ENCODE measurements at regions not wholly inside any gene's neighbourhood (a gene's known extent, or its start where the extent isn't known, plus 50 kb on each side); places are given as distances from the start of the nearest gene placed in this dataset.

DNA sequence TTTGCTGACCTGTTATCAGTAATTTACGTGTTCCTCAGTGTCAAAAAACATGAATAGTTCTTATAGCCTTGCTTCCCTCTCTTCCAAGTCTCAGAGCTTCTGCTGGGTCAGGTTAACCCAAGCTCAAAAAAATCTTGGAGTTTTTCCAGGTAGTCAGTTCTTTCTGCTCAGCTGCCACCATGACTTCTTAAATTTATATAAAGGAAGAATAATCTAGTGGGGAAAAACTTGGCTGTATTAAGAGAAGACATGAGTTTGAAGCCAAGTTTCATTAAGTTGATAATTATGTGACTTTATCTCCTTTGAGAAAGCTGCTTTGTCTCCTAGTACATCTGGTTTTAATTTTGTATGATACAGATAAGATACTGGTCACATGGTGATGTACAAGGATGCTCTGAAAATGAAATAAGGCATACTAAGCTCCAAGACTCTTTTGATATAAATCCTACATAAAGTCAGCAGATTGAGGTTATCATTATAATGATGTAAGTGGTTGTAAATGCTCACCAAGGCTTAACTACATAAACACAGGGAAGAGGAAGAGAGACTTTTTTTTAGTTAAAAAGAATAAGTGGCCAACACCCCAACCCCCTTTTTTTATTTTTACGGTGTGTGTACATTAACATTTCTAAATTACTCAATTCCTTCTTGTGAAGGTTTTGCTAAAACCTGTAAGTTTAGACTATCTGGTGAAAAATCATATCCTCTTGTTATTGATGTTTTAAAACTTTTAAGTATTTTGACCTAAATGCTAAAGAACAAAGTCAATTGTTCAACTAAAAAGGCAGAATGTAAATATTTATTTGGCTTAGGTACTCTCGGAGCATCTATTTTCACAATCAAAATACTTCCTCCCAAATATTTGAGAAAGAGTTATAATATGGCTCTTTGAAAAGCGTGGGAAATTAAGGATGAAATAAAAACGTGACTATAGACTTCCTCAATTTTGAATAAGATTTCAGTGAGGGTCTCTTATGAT, 84.1 kb upstream of the SLC38A2 start:
- TF ChIP-seq JAZF1 (CRISPR knock-in tag; IDR thresholded peaks at IDR 0.05) (no peak), CTCF (IDR thresholded peaks at IDR 0.05) (no peak), ATF2 (CRISPR knock-in tag; IDR thresholded peaks at IDR 0.05; ENCODE audit: borderline replicate concordance, low read depth) (no peak), HMGXB4 (CRISPR knock-in tag; IDR thresholded peaks at IDR 0.05) (no peak), NR2C2 (CRISPR knock-in tag; IDR thresholded peaks at IDR 0.05) (no peak), SMAD3 (CRISPR knock-in tag; IDR thresholded peaks at IDR 0.05; ENCODE audit: borderline replicate concordance) (no peak), ZMAT4 (CRISPR knock-in tag; IDR thresholded peaks at IDR 0.05) (no peak), ATF3 (CRISPR knock-in tag; conservative IDR thresholded peaks at IDR 0.05) (no peak)

All from WTC11 (cell line).